IMR-90 (cell line): ENCODE measurements at regions not wholly inside any gene's neighbourhood (a gene's known extent, or its start where the extent isn't known, plus 50 kb on each side); places are given as distances from the start of the nearest gene placed in this dataset.

ENCODE experiments used
- ATAC-seq: fragments of 200-7000 bp; cut with Tn5 transposase; 2 replicates; pipeline ENCODE4 v1.9.1; 2020; ENCODE audit warnings: low read depth, mild to moderate bottlenecking, moderate library complexity
- BruUV-seq: library from RNA; stranded (reverse); fragments of 400-500 nt; replicated peaks from 2 replicates; lab custom pipeline; 2021; lab: Mats Ljungman, UMichigan
- CTCF ChIA-PET: fragments of 300-600 bp; formaldehyde crosslinking; extraction: SDS; loops from one replicate; lab custom pipeline; 2021; ENCODE audit warnings: antibody characterized with exemption; lab: Yijun Ruan, JAX
- POLR2A ChIA-PET: fragments of 300-600 bp; sonication (Branson Sonifier 250); formaldehyde crosslinking; loops from one replicate; lab custom pipeline; 2022; ENCODE audit warnings: antibody characterized with exemption; ENCODE audit not compliant: unreplicated experiment; lab: Charles Lee
- DNase-seq: peaks from one replicate; pipeline ENCODE4 v3.0.0; 2013
- H2AFZ ChIP-seq: replicated peaks from 2 replicates; pipeline ENCODE3; 2013; ENCODE audit warnings: low read length, mild to moderate bottlenecking; ENCODE audit not compliant: poor library complexity
- H2AK5ac ChIP-seq: 2 replicates; pipeline ENCODE4 v1.6.1; 2013; ENCODE audit warnings: low read depth, low read length, inconsistent platforms
- H2AK9ac ChIP-seq: replicated peaks from 2 replicates; pipeline ENCODE3; 2013; ENCODE audit warnings: mild to moderate bottlenecking, low read depth, low read length, moderate library complexity; ENCODE audit not compliant: poor library complexity
- H2BK120ac ChIP-seq: 2 replicates; pipeline ENCODE4 v1.6.1; 2013; ENCODE audit warnings: low read depth, low read length, inconsistent platforms
- H2BK15ac ChIP-seq: 3 replicates; pipeline ENCODE4 v1.6.1; 2013; ENCODE audit warnings: low read depth, low read length, inconsistent platforms
- H2BK20ac ChIP-seq: 2 replicates; pipeline ENCODE4 v1.6.1; 2013; ENCODE audit warnings: low read depth, mild to moderate bottlenecking, inconsistent platforms, low read length, moderate library complexity
- H2BK5ac ChIP-seq: 2 replicates; pipeline ENCODE4 v1.6.1; 2013; ENCODE audit warnings: mild to moderate bottlenecking, low read depth, low read length, inconsistent platforms; ENCODE audit not compliant: poor library complexity, severe bottlenecking
- H3K14ac ChIP-seq: replicated peaks from 2 replicates; pipeline ENCODE4 v1.6.1; 2013; ENCODE audit warnings: low read depth, low read length, inconsistent platforms
- H3K18ac ChIP-seq: 2 replicates; pipeline ENCODE4 v1.6.1; 2013; ENCODE audit warnings: low read depth, low read length, control low read depth
- H3K23ac ChIP-seq: 2 replicates; pipeline ENCODE4 v1.6.1; 2013; ENCODE audit warnings: low read depth, low read length, inconsistent platforms
- H3K27ac ChIP-seq: 2 replicates; pipeline ENCODE4 v1.5.1; 2013; ENCODE audit warnings: mild to moderate bottlenecking, control low read depth, low read length; ENCODE audit not compliant: insufficient read depth
- H3K27me3 ChIP-seq: 2 replicates; pipeline ENCODE4 v1.6.1; 2013; ENCODE audit warnings: low read length; ENCODE audit not compliant: control insufficient read depth, insufficient read depth
- H3K36me3 ChIP-seq: 2 replicates; pipeline ENCODE4 v1.6.1; 2013; ENCODE audit warnings: low read length, mixed read lengths; ENCODE audit not compliant: control insufficient read depth, insufficient read depth
- H3K4ac ChIP-seq: 2 replicates; pipeline ENCODE4 v1.6.1; 2013; ENCODE audit warnings: low read depth, low read length, inconsistent platforms
- H3K4me1 ChIP-seq: 2 replicates; pipeline ENCODE4 v1.6.1; 2013; ENCODE audit warnings: low read length, mixed read lengths; ENCODE audit not compliant: control insufficient read depth, insufficient read depth
- H3K4me2 ChIP-seq: 2 replicates; pipeline ENCODE4 v1.6.1; 2013; ENCODE audit warnings: low read depth, mild to moderate bottlenecking, control low read depth, low read length, moderate library complexity
- H3K4me3 ChIP-seq: 2 replicates; pipeline ENCODE4 v1.5.1; 2013; ENCODE audit warnings: low read depth, mild to moderate bottlenecking, control low read depth, low read length, moderate library complexity; ENCODE audit not compliant: insufficient read depth
- H3K56ac ChIP-seq: 2 replicates; pipeline ENCODE4 v1.6.1; 2013; ENCODE audit warnings: low read length, inconsistent platforms; ENCODE audit not compliant: insufficient read depth; ENCODE audit errors: extremely low read depth
- H3K79me1 ChIP-seq, 2 experiments: 2 replicates each; pipeline ENCODE4 v1.6.1; 2013; ENCODE audit warnings: low read length in 2 of 2, inconsistent platforms in 1 of 2, low read depth in 1 of 2
- H3K9ac ChIP-seq: 2 replicates; pipeline ENCODE4 v1.6.1; 2013; ENCODE audit warnings: low read depth, low read length, control low read depth
- H3K9me1 ChIP-seq: 2 replicates; pipeline ENCODE4 v1.6.1; 2013; ENCODE audit warnings: low read length, inconsistent platforms; ENCODE audit not compliant: insufficient read depth
- H3K9me3 ChIP-seq: 2 replicates; pipeline ENCODE4 v1.6.1; 2013; ENCODE audit warnings: low read length; ENCODE audit not compliant: control insufficient read depth, insufficient read depth
- H4K20me1 ChIP-seq: 2 replicates; pipeline ENCODE4 v1.6.1; 2013; ENCODE audit warnings: low read length, inconsistent platforms; ENCODE audit not compliant: insufficient read depth
- H4K5ac ChIP-seq: 2 replicates; pipeline ENCODE4 v1.6.1; 2013; ENCODE audit warnings: mild to moderate bottlenecking, low read depth, low read length, control low read depth
- H4K8ac ChIP-seq, 2 experiments: 2 replicates each; pipeline ENCODE4 v1.6.1; 2013; ENCODE audit warnings: low read depth in 2 of 2, low read length in 2 of 2, control low read depth in 1 of 2, inconsistent platforms in 1 of 2
- H4K91ac ChIP-seq: 2 replicates; pipeline ENCODE4 v1.6.1; 2013; ENCODE audit warnings: low read depth, low read length, inconsistent platforms; ENCODE audit not compliant: insufficient read depth
- BHLHE40 ChIP-seq: fragments of 150-350 bp; IDR thresholded peaks from 2 replicates; pipeline ENCODE4 v1.6.1; 2016; ENCODE audit warnings: mild to moderate bottlenecking, low read depth, low read length
- CEBPB ChIP-seq: IDR thresholded peaks from 2 replicates; pipeline ENCODE4 v1.6.1; 2012; ENCODE audit warnings: low read depth, low read length, improper control_type of control experiment
- CHD1 ChIP-seq: IDR thresholded peaks from 2 replicates; pipeline ENCODE4 v1.6.1; 2012; ENCODE audit warnings: low read depth, low read length, improper control_type of control experiment
- CTCF ChIP-seq: conservative IDR thresholded peaks from 2 replicates; pipeline ENCODE4 v1.5.1; 2012; ENCODE audit warnings: mild to moderate bottlenecking, low read depth, low read length, improper control_type of control experiment
- ELK1 ChIP-seq: fragments of 150-350 bp; IDR thresholded peaks from 2 replicates; pipeline ENCODE4 v1.6.1; 2016; ENCODE audit warnings: low read depth, mild to moderate bottlenecking, low read length, moderate library complexity, borderline replicate concordance
- FOS ChIP-seq: fragments of 150-350 bp; IDR thresholded peaks from 2 replicates; pipeline ENCODE4 v1.6.1; 2016; ENCODE audit warnings: low read depth, low read length
- MAFK ChIP-seq: IDR thresholded peaks from 2 replicates; pipeline ENCODE4 v1.6.1; 2012; ENCODE audit warnings: low read depth, low read length, improper control_type of control experiment
- MAZ ChIP-seq: IDR thresholded peaks from 2 replicates; pipeline ENCODE4 v1.6.1; 2012; ENCODE audit warnings: low read depth, mild to moderate bottlenecking, low read length, improper control_type of control experiment, moderate library complexity, borderline replicate concordance
- MXI1 ChIP-seq: IDR thresholded peaks from 2 replicates; pipeline ENCODE4 v1.6.1; 2012; ENCODE audit warnings: low read depth, mild to moderate bottlenecking, low read length, moderate library complexity, borderline replicate concordance
- NFE2L2 ChIP-seq: fragments of 150-350 bp; IDR thresholded peaks from 2 replicates; pipeline ENCODE4 v1.6.1; 2016; ENCODE audit warnings: low read depth, mild to moderate bottlenecking, low read length
- POLR2A ChIP-seq: IDR thresholded peaks from 2 replicates; pipeline ENCODE4 v1.6.1; 2012; ENCODE audit warnings: mild to moderate bottlenecking, low read depth, low read length
- RAD21 ChIP-seq: IDR thresholded peaks from 2 replicates; pipeline ENCODE4 v1.6.1; 2012; ENCODE audit warnings: low read length, improper control_type of control experiment
- RCOR1 ChIP-seq: IDR thresholded peaks from 2 replicates; pipeline ENCODE4 v1.6.1; 2012; ENCODE audit warnings: mild to moderate bottlenecking, low read length, improper control_type of control experiment; ENCODE audit not compliant: insufficient replicate concordance
- RFX5 ChIP-seq: IDR thresholded peaks from 2 replicates; pipeline ENCODE4 v1.8.0; 2012; ENCODE audit warnings: low read depth, mild to moderate bottlenecking, low read length, moderate library complexity
- SMC3 ChIP-seq: fragments of 150-350 bp; IDR thresholded peaks from 2 replicates; pipeline ENCODE4 v1.6.1; 2016; ENCODE audit warnings: low read depth, mild to moderate bottlenecking, antibody characterized with exemption, low read length, moderate library complexity
- WGBS, 2 experiments: methylation state at CpG; one replicate each; pipeline versions ENCODE4 v1.1.5 to v1.1.7; 2013; ENCODE audit warnings: missing lambda C conversion rate in 2 of 2; ENCODE audit not compliant: insufficient read length in 1 of 2; ENCODE audit errors: extremely low coverage in 2 of 2; 5-methylcytosine and 5-hydroxymethylcytosine counted together
- dilution Hi-C: fragments of 300-500 bp; cut with HindIII; formaldehyde crosslinking; loops from one replicate; pipeline ENCODE4 v1.14.3; 2018; ENCODE audit warnings: low sequenced_read_pairs; ENCODE audit not compliant: unreplicated experiment
- in situ Hi-C: fragments of 300-500 bp; cut with MboI; formaldehyde crosslinking; loops from 3 replicates; pipeline ENCODE4 v1.14.3; 2019; ENCODE audit warnings: low sequenced_read_pairs, inconsistent platforms, mixed read lengths
- intact Hi-C: fragments of 100-400 bp; cut with micrococcal nuclease; formaldehyde crosslinking; loops from 2 replicates; pipeline ENCODE4 v1.10.0; 2022
- TF ChIP-seq, protein P1 (sequence below): fragments of 150-350 bp; IDR thresholded peaks from 2 replicates; pipeline ENCODE4 v1.6.1; 2017; ENCODE audit warnings: mild to moderate bottlenecking, antibody characterized with exemption, low read length, low read depth

DNA sequence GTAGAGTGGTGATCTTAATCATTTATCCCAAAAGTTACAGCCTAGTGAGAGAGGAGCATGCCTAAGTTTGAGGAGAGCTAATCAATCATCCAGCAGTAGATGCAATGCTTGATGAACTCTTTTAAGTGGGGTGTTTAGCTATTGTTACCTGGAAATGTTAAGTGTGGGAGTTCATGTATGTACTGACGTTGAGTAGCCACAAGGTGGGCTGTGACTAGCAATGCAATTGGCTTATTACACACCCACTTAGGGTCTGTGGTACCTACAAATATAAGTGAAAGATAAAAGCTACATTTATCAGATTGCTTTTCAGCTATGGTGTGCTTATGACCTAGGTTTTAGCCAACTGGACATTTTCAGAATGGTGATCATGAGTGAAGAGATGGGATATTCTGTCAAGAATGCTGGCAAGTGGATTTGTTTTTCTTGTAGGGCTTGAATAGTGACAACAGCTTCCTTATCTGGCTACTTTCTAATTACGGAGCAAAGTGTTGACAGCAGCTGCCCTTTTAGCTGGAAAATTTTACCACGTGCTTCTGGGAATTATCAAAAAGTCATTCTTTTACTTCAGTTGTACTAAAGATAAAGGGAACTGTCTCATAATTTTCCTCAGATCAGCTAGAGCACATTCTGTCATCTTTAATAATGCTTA lies 170.6 kb downstream of the POSTN start:
- H3K9ac ChIP-seq, result no peak overlapping the region
- H3K27ac ChIP-seq, result no peak overlapping the region
- H3K27me3 ChIP-seq, result no peaks in the 10 kb centered on the region
- H3K14ac ChIP-seq, result no peak overlapping the region
- dilution Hi-C loops (no loop called here), intact Hi-C loops (no loop called here), in situ Hi-C loops (no loop called here)
- no peak overlapping the region for H2BK5ac ChIP-seq
- ChIA-PET POLR2A (no interaction called here), CTCF (no interaction called here)
- no peak overlapping the region for H3K4ac ChIP-seq
- WGBS, 2 experiments, result no CpG with 5 or more reads among the region's 3 CpGs
- H2BK15ac ChIP-seq, result no peak overlapping the region
- no peaks in the 10 kb centered on the region for H3K79me1 ChIP-seq
- peaks cover 4% of the 10 kb centered on the region; the same call in 1 of the 2 replicates for H3K4me1 ChIP-seq
- H3K4me2 ChIP-seq, result no peak overlapping the region
- no peak overlapping the region for H3K56ac ChIP-seq
- no peak overlapping the region for H2AK5ac ChIP-seq
- no peak overlapping the region for H2AK9ac ChIP-seq
- no peaks in the 10 kb centered on the region for H3K9me3 ChIP-seq
- H4K5ac ChIP-seq, result no peak overlapping the region
- TF ChIP-seq RAD21 (no peak), MXI1 (no peak), BHLHE40 (no peak), NFE2L2 (no peak), SMC3 (no peak), MAZ (no peak), RFX5 (no peak), ELK1 (no peak), CHD1 (no peak), CTCF (no peak), MAFK (no peak), CEBPB (no peak), POLR2A (no peak), FOS (no peak), RCOR1 (no peak)
- TF ChIP-seq, protein P1, sequence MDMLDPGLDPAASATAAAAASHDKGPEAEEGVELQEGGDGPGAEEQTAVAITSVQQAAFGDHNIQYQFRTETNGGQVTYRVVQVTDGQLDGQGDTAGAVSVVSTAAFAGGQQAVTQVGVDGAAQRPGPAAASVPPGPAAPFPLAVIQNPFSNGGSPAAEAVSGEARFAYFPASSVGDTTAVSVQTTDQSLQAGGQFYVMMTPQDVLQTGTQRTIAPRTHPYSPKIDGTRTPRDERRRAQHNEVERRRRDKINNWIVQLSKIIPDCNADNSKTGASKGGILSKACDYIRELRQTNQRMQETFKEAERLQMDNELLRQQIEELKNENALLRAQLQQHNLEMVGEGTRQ, result no peak
- no peak for ATAC-seq
- no peak for DNase-seq
- no peak overlapping the region for H4K8ac ChIP-seq
- no peaks in the 10 kb centered on the region for H3K36me3 ChIP-seq
- H2BK120ac ChIP-seq, result no peak overlapping the region
- BruUV-seq, result no TSS peak
- no peak overlapping the region for H3K18ac ChIP-seq
- no peak overlapping the region for H3K23ac ChIP-seq
- H4K20me1 ChIP-seq, result no peaks in the 10 kb centered on the region
- no peak overlapping the region for H2AFZ ChIP-seq
- no peak overlapping the region for H2BK20ac ChIP-seq
- no peaks in the 10 kb centered on the region for H3K9me1 ChIP-seq
- H4K91ac ChIP-seq, result no peak overlapping the region
- H3K4me3 ChIP-seq, result no peak overlapping the region
